GM18508 (cell line): ENCODE measurements at regions not wholly inside any gene's neighbourhood (a gene's known extent, or its start where the extent isn't known, plus 50 kb on each side); places are given as distances from the start of the nearest gene placed in this dataset.

Source experiments
- ATAC-seq: cut with Tn5 transposase; IDR thresholded peaks from one replicate; pipeline ENCODE4 v1.9.1; 2021; ENCODE audit warnings: moderate number of reproducible peaks; ENCODE audit not compliant: insufficient read depth, unreplicated experiment

DNA sequence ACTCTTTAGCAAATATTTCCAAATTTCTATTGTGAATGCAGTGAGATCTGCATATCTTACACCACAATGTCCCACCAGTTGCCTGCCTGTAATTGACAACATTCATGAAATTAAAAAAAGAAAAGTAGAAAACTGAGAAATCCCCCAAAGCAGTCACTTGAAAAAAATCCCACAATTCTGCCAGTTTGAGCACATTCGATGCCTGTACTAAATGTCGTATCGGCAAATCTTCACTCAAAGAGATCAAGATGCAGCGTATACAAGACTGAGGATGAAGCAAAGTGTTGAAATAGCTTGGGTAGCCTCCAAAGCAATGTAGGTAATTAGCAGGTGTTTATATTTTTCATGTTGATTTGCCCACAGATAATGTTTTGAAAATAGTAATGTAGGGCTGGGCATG, 186.7 kb upstream of the ZEB2 start:
- ATAC-seq: no peak

DNA sequence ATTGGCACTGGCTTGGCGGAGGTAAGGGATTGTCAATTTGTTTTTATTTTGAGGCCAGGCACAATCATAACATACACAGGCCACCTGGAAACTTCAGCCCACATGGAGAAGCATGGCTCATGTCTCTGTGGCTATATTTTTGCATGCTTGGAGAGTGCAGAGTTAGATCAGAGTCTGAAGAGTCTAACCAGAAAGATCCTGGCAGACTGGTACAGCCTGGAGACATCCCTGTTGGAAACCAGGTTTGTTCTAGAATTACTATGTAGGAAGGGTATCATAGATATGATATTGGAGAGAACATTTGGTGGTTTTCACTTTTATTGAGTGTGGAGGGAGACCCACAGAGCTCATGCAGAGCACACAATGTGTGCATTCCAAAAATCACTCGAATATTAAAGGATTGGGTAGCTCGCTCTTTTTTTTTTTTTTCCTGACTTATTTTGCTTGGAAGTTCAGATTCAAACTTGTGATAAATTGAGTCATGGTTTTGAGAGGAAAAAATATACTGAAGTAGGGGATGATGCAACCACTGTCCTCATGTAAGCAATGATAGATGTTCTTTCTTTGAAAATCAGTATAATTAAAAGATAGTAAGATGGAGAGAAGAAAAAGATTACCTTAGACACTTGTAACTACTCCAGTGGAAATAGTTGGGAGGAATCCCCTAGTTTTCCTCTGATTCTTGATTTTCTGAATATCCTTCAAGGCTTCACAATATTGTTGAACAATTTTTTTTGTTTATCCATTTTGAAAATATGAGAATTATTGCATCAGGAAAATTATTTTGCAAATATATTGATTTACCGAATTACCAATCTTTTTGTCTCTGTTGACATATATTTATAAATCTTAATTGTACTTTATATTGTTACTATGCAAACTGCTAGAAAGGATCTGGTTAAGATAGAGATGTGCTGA, 185.7 kb upstream of the ZEB2 start:
- ATAC-seq: no peak

DNA sequence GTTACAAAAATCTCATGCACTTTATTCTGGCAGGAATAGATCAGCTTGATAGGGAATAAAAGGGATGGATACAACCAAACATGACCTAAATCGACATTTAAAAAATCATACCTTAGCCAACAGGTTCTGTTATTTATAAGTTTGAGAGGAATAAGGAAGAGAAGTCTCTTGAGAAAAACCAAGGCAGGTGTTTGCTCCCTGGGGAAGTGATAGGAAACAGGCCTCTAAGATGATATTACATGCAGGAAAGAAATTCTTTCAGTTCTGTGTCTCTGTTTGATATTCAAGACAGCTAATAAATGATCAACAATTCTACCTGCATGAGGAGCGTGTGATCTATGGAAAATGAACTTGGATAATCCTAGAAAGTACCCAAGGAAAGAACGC, 184.8 kb upstream of the ZEB2 start:
- ATAC-seq: no peak

DNA sequence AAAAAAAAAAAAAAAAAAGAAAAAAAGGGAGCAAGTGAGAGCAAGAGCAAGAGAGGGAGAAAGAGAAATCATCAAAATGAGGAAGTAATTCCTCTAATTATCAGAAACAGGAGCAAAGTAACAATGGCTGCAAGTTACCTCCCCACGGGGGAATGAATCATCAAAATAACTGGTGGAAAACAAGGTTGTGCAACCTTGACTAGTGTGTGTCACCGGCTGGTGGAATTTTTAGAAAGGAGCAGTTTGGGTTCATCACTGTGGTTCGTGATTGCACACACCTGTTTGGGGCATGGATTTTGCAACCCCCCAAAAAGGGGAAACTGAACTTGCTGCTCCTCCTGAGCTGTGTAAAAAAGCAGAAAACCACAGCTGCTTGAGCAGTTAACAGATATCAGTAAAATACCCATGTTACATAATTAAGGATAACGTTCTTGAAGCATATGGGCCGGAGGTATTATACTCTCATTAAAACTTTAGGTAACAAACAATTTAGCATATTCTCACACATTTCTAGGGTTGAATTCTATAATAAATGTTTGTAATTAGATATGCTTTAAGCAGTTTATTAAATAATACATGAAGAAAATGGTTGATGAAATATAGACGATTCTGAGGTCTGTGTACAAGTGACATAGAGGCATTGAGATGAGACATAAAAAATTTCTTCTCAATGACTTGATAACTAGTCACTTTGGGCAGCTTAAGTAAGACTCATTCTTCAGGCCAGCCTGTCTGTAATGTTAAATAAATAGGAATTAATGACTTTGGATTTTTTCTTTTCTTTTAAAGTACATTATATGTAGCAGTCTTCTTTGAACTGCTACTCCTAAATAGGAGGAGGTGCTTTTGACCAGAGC, 184.2 kb upstream of the ZEB2 start:
- ATAC-seq: no peak

DNA sequence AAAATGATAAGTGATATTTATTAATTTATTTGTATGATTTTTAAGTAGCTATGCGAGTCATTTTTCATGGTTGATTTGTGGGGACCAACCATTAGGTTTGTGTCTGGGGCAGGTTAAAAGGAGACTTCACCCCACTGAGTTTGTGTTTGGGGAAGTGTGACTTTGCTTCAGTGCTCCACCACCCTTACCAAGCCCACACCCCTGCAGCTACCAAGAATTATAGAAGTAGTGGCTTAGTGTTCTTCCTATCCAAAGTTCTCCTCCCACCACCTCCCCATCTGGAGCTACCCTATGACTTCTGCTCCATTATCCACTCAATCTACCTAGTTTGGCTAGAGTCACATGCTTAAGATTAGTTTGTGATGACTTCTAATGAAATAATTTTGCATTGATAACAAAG, 182.1 kb upstream of the ZEB2 start:
- no peak for ATAC-seq

DNA sequence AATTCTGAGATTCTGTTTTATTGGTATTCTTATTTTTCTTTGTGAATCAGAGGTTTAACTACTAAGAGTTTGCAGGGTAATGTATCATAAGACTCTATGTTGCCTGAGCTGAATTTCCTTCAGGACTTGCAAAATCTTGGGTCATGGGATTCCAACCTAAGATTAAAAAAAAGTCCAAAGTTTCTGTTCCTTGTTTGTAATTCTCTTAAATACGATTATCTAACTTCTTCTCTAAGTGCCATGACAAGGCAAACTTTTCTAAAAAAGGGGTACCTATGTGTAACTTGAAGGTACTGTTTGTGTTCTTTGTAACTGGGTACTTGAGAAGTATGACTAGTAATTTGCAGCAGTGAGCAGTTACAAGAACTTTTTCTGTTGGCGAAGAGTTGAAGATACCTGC, 181.3 kb upstream of the ZEB2 start:
- no peak for ATAC-seq

DNA sequence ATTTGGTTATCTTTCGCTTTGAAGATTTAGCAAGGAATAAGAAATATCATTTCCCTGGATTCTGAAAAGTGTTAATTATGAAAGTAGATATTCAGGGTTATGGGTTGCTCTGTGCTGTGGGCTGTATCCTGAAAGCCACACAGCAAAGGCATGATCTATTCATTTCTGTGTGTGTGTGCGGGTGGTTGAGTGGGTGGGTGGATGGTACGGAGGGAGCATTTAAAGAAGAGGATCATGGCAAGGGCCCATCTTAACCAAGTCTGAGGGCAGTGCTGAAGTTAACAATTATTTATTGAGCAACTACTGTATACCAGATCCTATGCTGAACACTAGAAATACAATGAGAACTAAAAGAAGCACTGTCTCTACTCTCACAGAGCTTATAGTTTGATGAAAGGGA, 178.2 kb upstream of the ZEB2 start:
- no peak for ATAC-seq

DNA sequence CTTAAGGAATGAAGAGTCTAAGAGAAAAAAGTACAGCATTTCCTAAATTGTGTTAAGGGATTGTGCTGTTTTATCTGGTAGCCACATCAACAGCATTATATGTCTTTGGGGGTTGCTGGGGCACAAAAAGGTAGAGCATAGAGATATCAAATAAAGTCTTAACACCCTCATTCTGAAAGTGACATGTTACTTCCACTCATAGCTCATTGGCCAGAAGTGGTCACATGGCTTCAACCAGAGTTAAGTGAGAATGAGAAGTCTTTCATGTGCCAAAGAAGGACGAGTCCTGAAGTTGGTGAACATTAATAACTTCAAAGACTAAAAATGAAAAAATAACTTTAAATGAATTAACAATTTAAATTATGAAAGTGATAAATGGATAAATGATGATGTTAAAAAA, 175.7 kb upstream of the ZEB2 start:
- ATAC-seq: no peak

DNA sequence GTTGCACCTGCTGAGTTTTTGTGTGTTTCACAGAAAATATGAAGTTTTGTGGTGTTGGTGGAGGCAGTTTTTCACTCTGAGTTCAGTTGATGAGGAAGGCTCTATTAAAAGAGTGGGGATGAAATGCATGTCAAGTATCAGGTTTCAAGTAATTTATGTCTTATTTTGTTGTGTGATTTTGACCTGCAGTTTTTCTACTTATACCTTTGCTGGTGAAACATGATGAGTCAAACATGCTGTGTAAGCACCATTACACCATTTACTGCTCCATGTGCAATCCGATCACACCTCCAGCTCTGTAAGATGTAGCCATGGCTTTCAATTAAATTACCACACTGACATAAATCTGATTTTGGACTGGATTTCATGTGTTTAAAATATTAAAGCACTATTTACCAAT, 174.5 kb upstream of the ZEB2 start:
- ATAC-seq: no peak

DNA sequence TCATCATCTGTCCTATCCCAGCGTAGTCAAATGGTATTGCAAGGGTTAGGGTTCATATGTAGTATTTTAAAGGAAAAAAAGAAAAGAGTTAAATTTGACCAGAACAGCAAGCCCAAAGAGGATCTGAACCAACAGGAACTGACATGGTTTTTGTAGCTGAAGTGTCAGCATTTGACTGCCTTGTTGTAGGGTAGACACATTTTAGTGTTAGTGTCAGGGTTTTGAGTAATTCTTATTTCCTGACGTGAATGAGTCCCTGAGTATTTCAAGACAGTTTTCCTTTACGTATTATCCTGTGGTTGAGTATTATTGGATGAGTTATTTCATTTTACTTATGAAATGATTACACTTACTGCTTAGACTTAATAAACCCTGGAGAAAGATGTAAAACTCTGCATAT, 173.3 kb upstream of the ZEB2 start:
- no peak for ATAC-seq

DNA sequence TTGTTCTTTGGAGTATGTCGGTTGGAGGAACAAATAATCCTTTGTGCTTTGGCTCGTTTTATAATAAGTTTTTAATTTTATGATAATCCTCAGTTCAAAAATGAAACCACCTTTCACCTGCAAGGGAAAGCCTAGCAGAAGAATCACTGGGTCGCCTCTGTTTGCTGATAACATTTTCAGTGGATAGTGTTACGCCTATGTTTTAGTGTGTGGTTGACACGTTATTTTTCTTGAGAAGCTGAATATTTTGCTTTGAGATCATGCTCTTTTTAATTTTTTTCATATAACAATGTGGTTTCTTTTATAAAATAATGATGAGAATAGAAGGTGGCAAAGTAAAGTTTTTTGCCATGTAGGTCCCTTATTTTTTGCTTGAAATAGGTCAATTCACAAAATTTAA, 172.7 kb upstream of the ZEB2 start:
- ATAC-seq: no peak

DNA sequence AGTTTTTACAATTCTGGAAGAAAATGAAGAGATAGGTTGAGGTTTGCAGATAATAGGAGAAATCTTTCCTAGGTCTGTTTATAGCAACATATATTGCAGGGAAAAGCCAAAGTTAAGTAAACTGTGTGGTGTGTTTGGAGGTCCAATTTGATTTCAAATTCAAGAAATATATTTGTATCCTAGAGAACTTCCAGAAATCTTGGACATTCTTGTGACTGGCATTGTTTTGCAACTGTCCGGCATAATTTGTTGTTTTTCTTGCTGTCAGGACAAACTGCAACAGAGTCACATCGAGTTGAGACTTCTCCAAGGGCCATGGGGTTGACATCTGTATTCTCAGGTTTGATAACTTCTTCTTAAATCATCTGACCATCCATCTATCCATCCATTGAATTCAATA, 170.9 kb upstream of the ZEB2 start:
- ATAC-seq: no peak

DNA sequence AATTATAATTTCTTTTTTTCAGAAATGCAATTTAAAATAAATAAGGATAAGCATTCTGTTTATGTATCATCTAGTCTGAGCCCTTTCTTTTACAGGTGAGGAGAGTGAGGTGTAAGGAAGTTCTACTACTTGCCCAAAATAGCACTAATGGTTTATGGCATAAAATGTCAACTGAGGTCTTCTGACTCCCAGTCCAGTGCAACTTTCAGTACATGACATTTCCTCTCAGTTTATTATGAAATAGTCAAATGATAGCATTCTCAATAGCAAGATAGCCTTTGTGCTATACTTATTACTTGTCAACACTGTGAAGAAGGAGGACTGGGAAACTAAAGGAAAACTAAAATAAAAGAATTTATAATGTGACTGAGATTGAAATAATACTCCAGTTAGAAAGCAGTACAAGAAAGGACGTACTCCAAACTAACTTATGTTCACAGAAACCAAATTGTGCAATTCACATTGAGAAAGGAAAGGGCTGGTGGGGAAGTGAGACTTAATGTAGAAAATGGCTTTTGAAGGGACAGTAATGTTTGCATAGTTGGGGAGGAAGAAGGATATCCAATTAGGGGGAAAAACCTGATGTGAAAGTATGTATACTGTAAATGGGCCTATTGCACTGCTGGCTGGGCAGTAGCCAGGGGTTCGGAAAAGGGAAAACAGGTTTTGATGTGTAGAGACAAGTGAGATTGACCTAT, 166.7 kb upstream of the ZEB2 start:
- ATAC-seq: no peak

DNA sequence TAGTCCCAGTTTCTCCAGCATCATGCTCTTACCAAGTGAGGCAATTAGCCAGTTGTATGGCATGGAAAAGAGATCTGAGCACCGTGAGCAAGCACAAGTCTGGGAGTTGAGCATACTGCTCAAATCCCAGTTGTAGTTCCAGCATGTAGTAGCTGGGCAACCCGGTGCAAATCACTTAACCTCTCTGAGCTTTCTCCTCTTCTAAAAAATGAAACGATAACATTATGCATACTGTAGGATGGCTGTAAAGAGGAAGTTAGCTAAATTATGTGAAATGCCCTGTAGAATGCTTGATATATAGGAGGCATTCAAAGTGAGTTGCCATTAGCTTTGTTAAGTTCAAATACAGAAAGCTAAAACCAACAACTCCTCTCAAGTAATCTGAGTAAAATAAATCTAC, 164.0 kb upstream of the ZEB2 start:
- ATAC-seq: no peak

DNA sequence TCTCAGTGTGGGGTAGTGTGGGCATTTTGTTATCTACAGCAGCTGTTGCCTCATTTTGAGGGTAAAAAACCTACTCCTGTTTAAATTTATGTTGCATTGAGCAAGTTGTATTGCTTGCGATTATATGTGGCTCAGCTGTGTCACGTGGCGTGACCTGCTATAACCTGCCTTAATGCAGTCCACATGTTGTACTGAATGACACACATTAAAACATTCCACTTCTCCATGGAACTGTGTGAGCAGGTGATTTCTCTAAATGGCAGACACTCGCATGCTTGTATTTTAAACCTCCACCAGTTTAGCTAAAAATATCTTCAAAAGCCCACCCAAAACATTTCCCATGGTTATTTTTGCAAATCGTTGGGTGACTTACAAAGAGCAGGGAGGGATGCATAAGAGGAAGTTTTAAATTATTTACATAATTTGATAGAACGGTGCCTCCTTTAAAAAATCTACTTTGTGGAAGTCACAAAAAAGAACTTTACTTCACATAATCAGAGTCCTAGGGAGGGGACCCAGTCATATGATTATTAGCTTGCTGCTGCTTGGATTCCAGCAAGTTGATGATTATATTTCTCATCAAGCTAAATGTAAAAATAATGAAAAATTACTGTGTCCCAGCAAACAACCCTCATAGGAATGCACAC, 163.3 kb upstream of the ZEB2 start:
- ATAC-seq: no peak

DNA sequence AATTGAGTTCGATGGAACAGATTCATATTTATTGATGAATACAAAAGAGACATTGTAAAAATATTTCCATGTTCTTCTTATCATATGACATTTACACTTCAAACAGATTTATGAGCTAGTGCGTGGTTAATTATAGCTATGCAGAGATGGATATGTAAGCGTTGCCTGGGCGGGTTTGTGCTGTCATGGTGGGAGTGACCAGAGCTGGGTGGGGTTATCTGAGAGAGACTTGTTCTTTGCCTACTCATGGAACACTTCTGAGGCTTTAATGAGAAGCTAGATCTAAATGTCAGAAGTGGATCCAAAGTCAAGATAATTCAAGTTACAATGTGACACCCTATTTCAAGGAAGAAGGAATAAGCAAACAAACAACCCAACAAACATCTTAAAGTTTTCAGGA, 162.3 kb upstream of the ZEB2 start:
- no peak for ATAC-seq

DNA sequence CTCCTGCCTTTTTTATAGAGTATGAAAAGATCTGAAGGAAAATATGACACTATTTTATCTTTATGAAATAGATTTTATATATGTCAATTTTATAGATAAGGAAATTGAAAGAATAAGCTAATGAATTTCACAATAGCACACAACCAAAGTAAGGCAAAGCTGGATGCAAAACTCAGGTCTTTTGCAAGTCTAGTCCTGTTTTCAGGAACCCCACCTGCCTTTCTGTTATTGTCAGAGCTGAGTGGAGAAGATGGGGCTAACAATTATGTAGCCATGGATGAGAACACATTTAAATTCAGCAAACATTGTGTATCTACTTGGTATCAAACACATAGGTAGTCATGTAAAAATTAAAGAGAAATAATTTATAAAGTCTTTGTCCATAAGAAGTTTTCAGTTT, 161.5 kb upstream of the ZEB2 start:
- ATAC-seq: no peak

DNA sequence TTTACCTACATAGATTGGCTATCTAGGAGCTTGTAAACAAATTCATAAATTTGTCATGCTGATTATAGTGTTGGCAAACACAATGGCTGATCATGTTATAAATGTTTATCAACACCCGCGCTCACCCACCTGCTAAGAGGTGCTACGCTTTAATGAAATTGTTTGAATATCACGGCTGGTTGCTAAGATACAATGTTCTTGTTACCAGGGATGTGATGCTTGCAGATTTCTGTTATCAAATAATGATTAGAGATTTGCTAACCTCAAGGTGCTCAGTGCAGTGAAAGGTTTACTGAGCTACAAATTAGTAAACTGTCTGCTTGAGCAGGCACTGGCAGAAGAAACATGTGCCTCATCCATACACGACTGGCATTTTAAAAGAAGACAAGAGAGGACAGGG, 160.0 kb upstream of the ZEB2 start:
- ATAC-seq: no peak

DNA sequence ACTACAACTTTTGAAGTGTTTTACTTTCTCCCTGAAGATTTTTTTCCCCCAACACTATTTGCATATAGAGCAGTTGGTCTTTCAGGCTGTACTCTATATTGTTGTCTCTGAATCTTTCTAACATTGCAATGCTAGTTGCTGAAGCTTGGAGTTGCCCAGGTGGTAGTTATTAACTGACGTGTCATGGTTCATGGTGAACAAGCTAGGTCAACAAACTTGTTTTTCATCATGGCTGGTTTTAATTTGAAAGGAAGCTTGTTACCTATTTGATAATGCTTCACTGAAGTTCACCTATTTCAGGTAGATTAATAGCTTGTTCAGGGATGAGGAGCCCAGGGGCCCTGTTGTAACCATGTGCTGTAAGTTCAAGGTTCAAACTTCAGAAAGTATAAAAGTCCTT, 158.8 kb upstream of the ZEB2 start:
- ATAC-seq: no peak

DNA sequence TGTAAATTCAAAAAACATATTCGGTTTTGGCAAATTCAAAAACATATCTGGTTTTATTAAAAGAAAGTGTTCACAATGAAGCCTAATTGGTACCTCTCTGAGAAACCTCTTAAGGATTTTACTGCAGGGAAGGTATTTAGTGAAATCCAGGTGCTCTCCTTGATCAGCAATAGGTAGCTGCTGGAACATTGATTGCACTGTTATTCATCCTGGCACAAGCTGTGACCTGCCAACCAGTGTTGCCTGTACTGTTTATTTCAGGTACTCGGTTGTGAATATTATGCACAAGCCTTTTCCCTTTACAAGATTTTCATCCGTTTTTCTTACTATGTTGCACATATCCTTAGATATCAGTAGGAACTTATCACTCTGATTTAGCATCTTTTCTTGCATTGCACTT, 155.8 kb upstream of the ZEB2 start:
- ATAC-seq: no peak

DNA sequence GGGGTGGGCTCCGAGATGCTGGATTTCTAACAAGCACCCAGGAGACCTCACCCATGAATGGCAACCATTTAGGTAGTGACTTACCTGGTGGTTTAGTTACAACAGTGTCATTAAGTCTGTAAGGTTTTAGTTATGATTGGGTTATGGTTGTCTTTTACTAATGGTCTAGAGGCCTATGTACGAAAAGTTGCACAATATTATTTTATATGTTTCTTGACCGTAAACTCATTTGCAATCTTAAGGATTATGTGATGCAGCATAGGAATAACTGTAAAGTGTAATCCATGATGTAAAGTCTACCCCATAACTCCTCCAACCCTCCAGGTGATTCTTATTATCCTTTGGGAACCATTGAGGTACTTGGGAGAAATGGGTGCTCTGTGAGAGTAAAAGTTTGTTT, 155.4 kb upstream of the ZEB2 start:
- no peak for ATAC-seq
